ENCODE measurements at regions not wholly inside any gene's neighbourhood (a gene's known extent, or its start where the extent isn't known, plus 50 kb on each side); places are given as distances from the start of the nearest gene placed in this dataset.
"Not testable (repeated sequence)": the region's sequence is repeated elsewhere in the genome, so short reads cannot be mapped to it uniquely, and the experiment has no call there.

DNA sequence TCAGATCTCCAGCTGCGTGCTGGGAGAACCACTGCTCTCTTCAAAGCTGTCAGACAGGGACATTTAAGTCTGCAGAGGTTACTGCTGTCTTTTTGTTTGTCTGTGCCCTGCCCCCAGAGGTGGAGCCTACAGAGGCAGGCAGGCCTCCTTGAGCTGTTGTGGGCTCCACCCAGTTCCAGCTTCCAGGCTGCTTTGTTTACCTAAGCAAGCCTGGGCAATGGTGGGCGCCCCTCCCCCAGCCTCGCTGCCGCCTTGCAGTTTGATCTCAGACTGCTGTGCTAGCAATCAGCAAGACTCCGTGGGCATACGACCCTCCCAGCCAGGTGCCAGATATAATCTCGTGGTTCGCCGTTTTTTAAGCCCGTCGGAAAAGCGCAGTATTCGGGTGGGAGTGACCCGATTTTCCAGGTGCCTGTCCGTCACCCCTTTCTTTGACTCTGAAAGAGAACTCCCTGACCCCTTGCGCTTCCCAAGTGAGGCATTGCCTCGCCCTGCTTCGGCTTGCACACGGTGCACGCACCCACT is 288.2 kb downstream of the RASEF start:
- TF ChIP-seq, protein P1, sequence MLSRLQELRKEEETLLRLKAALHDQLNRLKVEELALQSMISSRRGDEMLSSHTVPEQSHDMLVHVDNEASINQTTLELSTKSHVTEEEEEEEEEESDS (CRISPR knock-in tag; IDR thresholded peaks at IDR 0.05), result not testable (repeated sequence)
- TF ChIP-seq POLR3A (IDR thresholded peaks at IDR 0.05; ENCODE audit: borderline replicate concordance, extremely low read depth, insufficient read depth, insufficient read length); SP1 (CRISPR knock-in tag; IDR thresholded peaks at IDR 0.05); ZNF347 (CRISPR knock-in tag; IDR thresholded peaks at IDR 0.05; ENCODE audit: low read depth); PHF8 (IDR thresholded peaks at IDR 0.05; ENCODE audit: borderline replicate concordance, low read length); HDAC6 (IDR thresholded peaks at IDR 0.05; ENCODE audit: low read depth, low read length); MXI1 (IDR thresholded peaks at IDR 0.05; ENCODE audit: low read depth, low read length): not testable (repeated sequence)
- TF ChIP-seq, protein P2, sequence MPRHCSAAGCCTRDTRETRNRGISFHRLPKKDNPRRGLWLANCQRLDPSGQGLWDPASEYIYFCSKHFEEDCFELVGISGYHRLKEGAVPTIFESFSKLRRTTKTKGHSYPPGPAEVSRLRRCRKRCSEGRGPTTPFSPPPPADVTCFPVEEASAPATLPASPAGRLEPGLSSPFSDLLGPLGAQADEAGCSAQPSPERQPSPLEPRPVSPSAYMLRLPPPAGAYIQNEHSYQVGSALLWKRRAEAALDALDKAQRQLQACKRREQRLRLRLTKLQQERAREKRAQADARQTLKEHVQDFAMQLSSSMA (CRISPR knock-in tag; IDR thresholded peaks at IDR 0.05), result not testable (repeated sequence)
- TF ChIP-seq, protein P3, sequence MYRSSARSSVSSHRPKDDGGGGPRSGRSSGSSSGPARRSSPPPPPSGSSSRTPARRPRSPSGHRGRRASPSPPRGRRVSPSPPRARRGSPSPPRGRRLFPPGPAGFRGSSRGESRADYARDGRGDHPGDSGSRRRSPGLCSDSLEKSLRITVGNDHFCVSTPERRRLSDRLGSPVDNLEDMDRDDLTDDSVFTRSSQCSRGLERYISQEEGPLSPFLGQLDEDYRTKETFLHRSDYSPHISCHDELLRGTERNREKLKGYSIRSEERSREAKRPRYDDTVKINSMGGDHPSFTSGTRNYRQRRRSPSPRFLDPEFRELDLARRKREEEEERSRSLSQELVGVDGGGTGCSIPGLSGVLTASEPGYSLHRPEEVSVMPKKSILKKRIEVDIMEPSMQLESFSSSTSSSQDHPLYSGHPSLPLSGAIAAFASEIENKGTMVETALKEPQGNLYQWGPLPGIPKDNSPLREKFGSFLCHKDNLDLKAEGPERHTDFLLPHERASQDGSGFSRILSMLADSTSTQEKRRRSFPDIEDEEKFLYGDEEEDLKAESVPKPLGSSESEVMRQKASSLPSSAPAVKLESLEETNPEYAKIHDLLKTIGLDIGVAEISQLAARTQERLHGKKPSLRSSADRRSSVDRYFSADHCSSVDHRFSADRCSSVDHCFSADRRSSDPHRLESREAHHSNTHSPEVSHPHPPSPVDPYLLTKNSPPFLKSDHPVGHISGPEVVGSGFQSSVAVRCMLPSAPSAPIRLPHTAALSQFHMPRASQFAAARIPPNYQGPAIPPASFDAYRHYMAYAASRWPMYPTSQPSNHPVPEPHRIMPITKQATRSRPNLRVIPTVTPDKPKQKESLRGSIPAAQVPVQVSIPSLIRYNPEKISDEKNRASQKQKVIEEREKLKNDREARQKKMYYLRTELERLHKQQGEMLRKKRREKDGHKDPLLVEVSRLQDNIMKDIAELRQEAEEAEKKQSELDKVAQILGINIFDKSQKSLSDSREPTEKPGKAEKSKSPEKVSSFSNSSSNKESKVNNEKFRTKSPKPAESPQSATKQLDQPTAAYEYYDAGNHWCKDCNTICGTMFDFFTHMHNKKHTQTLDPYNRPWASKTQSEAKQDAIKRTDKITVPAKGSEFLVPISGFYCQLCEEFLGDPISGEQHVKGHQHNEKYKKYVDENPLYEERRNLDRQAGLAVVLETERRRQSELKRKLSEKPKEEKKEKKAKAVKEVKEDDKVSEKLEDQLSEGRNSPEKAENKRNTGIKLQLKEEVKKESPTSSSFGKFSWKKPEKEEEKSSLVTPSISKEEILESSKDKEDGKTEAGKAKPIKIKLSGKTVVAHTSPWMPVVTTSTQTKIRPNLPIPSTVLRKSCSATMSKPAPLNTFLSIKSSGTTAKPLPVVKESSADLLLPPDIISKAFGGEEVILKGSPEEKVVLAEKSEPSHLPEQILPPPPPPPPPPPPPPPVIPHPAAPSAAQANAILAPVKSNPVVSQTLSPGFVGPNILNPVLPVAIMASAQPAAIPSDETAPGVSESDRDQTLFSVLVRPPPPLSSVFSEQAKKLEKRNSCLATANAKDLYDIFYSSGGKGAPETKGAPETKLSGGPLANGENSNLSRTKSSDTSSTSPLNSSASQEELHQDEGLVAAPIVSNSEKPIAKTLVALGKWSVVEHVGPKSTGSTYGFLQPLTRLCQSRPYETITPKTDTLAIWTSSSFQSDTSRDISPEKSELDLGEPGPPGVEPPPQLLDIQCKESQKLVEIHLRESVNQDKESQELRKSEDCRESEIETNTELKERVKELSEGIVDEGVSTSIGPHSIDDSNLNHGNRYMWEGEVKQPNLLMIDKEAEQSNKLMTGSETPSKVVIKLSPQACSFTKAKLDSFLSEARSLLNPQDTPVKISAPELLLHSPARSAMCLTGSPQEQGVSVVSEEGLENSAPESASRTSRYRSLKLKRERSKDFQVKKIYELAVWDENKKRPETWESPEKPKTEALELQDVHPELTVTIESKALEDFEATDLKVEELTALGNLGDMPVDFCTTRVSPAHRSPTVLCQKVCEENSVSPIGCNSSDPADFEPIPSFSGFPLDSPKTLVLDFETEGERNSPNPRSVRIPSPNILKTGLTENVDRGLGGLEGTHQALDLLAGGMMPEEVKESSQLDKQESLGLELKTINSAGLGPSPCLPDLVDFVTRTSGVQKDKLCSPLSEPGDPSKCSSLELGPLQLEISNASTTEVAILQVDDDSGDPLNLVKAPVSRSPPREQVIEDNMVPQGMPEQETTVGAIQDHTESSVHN (IDR thresholded peaks at IDR 0.05; ENCODE audit: borderline replicate concordance in 1 of 2, low read depth in 1 of 2), result not testable (repeated sequence)

Data from K562 (cell line).